Fibroblast of mammary gland (primary cell): ENCODE measurements at regions not wholly inside any gene's neighbourhood (a gene's known extent, or its start where the extent isn't known, plus 50 kb on each side); places are given as distances from the start of the nearest gene placed in this dataset.
A peak's percentile ranks its signal among the peaks of the same experiment; 100 is the strongest.

Experiments
- DNase-seq: peaks from one replicate; pipeline ENCODE4 v3.0.0-alpha.2; 2010; ENCODE audit warnings: low read depth
- H3K4me3 ChIP-seq: 2 replicates; pipeline ENCODE4 v1.5.1; 2011; ENCODE audit warnings: low read depth, mild to moderate bottlenecking, low read length, moderate library complexity; ENCODE audit not compliant: control insufficient read depth
- TF ChIP-seq, protein P1 (sequence below): conservative IDR thresholded peaks from 2 replicates; pipeline ENCODE4 v1.5.1; 2011; ENCODE audit warnings: low read depth, low read length, inconsistent platforms; ENCODE audit not compliant: control insufficient read depth, insufficient read depth

DNA sequence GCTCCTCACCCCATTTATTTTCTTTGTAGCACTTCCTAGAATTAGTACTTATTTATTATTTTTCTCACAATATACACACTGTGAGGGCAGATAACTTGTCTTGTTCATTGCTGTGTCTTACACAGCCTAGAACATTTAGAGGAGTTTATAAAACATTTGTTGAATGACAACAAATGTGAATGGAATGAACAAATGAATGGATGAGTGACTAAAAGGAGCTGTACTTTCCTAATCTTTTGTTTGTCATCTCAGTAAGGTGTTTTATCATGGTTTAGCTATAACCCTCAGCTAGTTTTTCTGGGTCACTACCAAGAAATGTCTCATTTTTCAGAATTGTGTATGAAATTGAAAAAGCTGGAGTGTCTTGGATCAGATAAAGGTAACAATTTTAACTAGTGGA is 239.3 kb upstream of the KCNK2 start:
- no peak overlapping the region for H3K4me3 ChIP-seq
- DNase-seq = peak; percentile 61
- TF ChIP-seq, protein P1, sequence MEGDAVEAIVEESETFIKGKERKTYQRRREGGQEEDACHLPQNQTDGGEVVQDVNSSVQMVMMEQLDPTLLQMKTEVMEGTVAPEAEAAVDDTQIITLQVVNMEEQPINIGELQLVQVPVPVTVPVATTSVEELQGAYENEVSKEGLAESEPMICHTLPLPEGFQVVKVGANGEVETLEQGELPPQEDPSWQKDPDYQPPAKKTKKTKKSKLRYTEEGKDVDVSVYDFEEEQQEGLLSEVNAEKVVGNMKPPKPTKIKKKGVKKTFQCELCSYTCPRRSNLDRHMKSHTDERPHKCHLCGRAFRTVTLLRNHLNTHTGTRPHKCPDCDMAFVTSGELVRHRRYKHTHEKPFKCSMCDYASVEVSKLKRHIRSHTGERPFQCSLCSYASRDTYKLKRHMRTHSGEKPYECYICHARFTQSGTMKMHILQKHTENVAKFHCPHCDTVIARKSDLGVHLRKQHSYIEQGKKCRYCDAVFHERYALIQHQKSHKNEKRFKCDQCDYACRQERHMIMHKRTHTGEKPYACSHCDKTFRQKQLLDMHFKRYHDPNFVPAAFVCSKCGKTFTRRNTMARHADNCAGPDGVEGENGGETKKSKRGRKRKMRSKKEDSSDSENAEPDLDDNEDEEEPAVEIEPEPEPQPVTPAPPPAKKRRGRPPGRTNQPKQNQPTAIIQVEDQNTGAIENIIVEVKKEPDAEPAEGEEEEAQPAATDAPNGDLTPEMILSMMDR = no peak

DNA sequence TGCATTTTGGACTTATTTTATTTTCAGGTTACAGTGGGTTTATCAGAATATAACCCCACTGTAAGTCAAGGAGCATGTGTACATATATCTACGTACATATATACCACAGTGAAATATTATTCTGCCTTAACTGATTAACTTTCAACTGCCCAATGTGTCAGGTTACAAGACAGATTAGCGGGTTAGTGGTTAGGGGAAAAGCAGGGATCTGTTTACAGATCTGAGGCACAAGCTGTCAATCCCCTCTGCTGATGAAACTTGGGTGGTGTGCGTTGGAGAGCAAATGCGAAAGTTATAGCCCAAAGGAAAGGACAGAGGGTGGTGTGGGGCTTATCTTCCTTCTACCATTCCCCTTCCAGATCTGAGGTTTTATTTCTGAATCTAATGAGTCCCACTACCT is 238.2 kb upstream of the KCNK2 start:
- no peak for DNase-seq
- no peak overlapping the region for H3K4me3 ChIP-seq
- TF ChIP-seq, protein P1 = no peak

DNA sequence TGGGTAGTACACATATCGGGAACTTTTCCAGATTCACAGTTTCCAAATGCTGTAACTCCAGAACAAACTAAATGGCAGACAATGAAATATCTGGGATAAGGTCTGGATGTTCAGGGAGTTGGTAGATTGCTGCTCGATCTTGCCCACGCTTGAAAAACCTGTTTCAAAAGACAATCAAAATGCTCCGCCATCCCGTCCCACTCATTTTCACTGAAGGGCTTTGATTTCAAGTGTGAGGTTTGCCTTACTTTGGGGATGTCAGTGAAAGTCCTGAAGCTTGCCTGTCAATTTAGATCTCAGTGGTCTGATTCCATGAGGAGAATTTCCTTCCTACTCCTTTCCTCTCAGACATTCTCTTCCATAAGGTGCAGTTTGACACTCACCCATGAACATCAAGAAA is 236.3 kb upstream of the KCNK2 start:
- no peak overlapping the region for H3K4me3 ChIP-seq
- TF ChIP-seq, protein P1 = no peak
- no peak for DNase-seq

DNA sequence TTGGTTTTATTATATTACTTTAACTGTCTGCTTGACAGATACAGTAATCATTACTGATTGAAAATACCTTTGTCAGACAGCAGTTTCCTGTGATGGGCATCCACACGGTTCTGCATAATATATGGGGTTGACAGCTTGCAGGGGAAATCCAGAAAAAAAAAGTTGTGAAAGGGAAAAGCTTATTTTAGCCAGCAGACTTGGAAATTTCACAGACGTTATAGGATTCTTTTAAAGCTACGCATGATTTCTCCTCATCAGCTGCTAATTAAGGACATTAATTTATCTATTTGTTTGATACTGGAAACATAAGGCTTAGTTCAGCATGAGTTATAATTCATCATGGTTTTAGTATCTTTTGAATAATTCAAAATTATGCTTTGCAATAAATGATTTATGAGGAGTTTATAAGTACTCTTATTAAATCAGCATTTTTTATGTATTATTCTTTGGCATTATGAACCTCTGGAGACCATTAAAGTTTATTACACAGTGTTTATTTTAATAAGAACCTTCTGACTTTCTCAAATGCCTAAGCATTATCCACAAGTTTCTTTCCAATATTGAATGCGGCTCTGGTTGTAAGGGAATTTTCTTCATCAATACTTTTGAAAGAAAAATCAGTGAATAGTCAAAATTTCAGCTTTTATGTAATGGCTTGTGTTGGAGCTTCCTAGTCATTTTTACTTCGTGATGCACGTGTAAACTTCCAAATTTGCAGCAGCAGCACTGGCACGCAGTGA is 235.3 kb upstream of the KCNK2 start:
- TF ChIP-seq, protein P1 = no peak
- H3K4me3 ChIP-seq = no peak overlapping the region
- DNase-seq = no peak

DNA sequence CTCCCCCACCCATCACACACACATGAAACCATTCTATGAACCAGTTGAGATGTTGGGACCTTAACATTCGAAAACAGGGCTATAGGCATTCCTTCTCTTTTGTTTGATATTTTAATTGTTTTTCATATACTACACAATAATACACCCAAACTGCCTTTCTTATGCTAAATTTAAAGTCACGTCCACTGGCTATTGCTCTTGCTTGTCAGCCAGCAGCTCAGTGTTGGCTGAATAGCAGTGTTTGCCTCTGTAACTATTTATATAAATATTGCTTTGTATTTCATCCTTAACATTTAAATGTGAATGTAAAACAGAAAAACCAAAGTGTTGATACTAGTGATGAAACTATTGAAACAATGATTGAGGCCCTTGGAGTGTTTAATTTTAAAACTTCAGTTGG is 234.4 kb upstream of the KCNK2 start:
- TF ChIP-seq, protein P1 = no peak
- H3K4me3 ChIP-seq = no peak overlapping the region
- no peak for DNase-seq

DNA sequence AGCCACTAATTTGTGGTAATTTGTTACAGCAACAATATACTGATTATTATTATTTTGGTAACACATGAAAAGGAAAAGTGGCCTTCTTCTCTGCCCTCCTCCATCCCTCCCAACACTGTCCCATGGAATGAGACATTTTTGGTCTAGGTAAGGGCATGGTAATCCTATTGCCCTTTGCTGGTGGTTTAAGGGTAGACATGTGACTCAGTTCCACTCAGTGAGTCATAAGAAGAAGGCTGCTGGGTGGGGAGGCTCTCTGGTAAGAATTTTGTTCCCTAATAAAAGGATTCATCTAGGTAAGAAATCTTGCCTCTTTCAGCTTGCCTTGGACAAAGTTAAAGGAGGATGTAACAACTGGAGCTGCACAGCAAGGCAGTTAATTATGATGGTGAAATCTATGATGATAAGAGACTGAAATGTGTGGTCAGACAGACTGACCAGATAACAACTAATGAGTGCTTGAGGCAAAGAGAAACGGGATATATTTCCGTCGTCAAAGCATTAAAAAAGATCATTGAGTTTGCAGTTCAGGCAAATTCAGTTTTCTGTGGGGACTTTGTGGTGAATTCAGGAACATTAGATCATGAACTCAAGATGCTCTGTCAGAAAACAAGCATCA is 232.0 kb upstream of the KCNK2 start:
- no peak overlapping the region for H3K4me3 ChIP-seq
- DNase-seq = peak; percentile 59
- TF ChIP-seq, protein P1 = no peak
